Transverse colon (tissue), 4 donors: ENCODE measurements at regions not wholly inside any gene's neighbourhood (a gene's known extent, or its start where the extent isn't known, plus 50 kb on each side); places are given as distances from the start of the nearest gene placed in this dataset.

Experiments
- EP300 ChIP-seq: sonication (generic); formaldehyde crosslinking; IDR thresholded peaks from one replicate; pipeline ENCODE4 v1.6.1; 2017; ENCODE audit warnings: antibody characterized with exemption, low read depth
- POLR2A ChIP-seq: fragments of 450-650 bp; IDR thresholded peaks from one replicate; pipeline ENCODE4 v1.6.1; 2016; ENCODE audit warnings: antibody characterized with exemption, mild to moderate bottlenecking, moderate library complexity
- POLR2AphosphoS5 ChIP-seq, 3 donors: sonication (generic); formaldehyde crosslinking; IDR thresholded peaks; one replicate each; pipeline ENCODE4 v1.6.1; 2016; ENCODE audit warnings: antibody characterized with exemption in 3 of 3
- TF ChIP-seq, protein P1 (sequence below), 5 experiments: fragments of 200-600 bp in 3 of 5; fragments of 450-650 bp in 2 of 5; sonication (generic) in 3 of 5; IDR thresholded peaks; 1 replicate in 2 of 5; 2 replicates in 3 of 5; pipeline ENCODE4 v1.5.1; 2016 to 2017; ENCODE audit warnings: antibody characterized with exemption in 5 of 5, inconsistent platforms in 3 of 5, mild to moderate bottlenecking in 2 of 5, moderate library complexity in 1 of 5

DNA sequence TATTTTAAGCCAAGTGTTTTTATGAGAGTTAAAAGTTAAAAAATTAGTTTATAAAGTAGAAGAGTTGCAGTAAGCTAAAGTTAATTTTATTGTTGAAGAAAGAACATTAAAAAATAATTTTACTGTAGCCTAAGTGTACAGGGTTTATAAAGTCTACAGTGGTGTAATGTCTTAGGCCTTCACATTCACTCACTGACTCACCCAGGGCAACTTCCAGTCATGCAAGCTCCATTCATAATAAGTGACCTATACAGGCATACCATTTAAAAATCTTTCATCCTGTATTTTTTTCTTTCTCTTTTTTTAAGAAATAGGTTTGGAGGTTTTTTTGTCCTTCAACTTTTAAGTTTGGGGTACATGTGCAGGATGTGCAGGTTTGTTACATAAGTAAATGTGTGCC lies 87.9 kb upstream of the NR3C2 start:
- TF ChIP-seq, protein P1, sequence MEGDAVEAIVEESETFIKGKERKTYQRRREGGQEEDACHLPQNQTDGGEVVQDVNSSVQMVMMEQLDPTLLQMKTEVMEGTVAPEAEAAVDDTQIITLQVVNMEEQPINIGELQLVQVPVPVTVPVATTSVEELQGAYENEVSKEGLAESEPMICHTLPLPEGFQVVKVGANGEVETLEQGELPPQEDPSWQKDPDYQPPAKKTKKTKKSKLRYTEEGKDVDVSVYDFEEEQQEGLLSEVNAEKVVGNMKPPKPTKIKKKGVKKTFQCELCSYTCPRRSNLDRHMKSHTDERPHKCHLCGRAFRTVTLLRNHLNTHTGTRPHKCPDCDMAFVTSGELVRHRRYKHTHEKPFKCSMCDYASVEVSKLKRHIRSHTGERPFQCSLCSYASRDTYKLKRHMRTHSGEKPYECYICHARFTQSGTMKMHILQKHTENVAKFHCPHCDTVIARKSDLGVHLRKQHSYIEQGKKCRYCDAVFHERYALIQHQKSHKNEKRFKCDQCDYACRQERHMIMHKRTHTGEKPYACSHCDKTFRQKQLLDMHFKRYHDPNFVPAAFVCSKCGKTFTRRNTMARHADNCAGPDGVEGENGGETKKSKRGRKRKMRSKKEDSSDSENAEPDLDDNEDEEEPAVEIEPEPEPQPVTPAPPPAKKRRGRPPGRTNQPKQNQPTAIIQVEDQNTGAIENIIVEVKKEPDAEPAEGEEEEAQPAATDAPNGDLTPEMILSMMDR (IDR thresholded peaks at IDR 0.05), result no peak
- no peak for TF ChIP-seq POLR2A
- no peak for TF ChIP-seq POLR2AphosphoS5 (IDR thresholded peaks at IDR 0.05)
- TF ChIP-seq EP300, result no peak
